GM12878 (cell line): ENCODE measurements at regions not wholly inside any gene's neighbourhood (a gene's known extent, or its start where the extent isn't known, plus 50 kb on each side); places are given as distances from the start of the nearest gene placed in this dataset.
A peak's percentile ranks its signal among the peaks of the same experiment; 100 is the strongest.

Experiments
- ASH2L ChIP-seq: fragments of 300-600, 200-600 bp; sonication (generic); IDR thresholded peaks from 2 replicates; pipeline ENCODE4 v1.6.1; 2017; ENCODE audit warnings: low read depth, mild to moderate bottlenecking, borderline replicate concordance
- CEBPB ChIP-seq, 2 experiments: fragments of 150-350 bp in 1 of 2; IDR thresholded peaks; 2 replicates each; pipeline ENCODE4 v1.6.1; 2012 to 2014; ENCODE audit warnings: low read depth in 2 of 2, low read length in 2 of 2, borderline replicate concordance in 1 of 2, inconsistent platforms in 1 of 2
- IKZF1 ChIP-seq: fragments of 450-650 bp; conservative IDR thresholded peaks from 2 replicates; pipeline ENCODE4 v1.6.1; 2017; ENCODE audit warnings: antibody characterized with exemption, mild to moderate bottlenecking
- JUND ChIP-seq: IDR thresholded peaks from 2 replicates; pipeline ENCODE4 v1.6.1; 2012; ENCODE audit warnings: low read depth, mild to moderate bottlenecking, low read length, improper control_type of control experiment, moderate library complexity
- NFIC ChIP-seq: IDR thresholded peaks from 2 replicates; pipeline ENCODE4 v1.6.1; 2012; ENCODE audit warnings: low read depth, mild to moderate bottlenecking, inconsistent platforms, low read length, moderate library complexity
- NR2C1 ChIP-seq: fragments of 450-650 bp; IDR thresholded peaks from 2 replicates; pipeline ENCODE4 v1.6.1; 2017; ENCODE audit warnings: antibody characterized with exemption, mild to moderate bottlenecking, moderate library complexity
- PML ChIP-seq: IDR thresholded peaks from 2 replicates; pipeline ENCODE4 v1.6.1; 2012; ENCODE audit warnings: low read length, inconsistent platforms
- RB1 ChIP-seq: fragments of 450-650 bp; formaldehyde crosslinking; IDR thresholded peaks from 2 replicates; pipeline ENCODE4 v1.6.1; 2017; ENCODE audit warnings: mild to moderate bottlenecking, borderline replicate concordance
- RCOR1 ChIP-seq: conservative IDR thresholded peaks from 2 replicates; pipeline ENCODE4 v1.6.1; 2012; ENCODE audit warnings: low read depth, low read length, improper control_type of control experiment
- RFX5 ChIP-seq: IDR thresholded peaks from 2 replicates; pipeline ENCODE4 v1.6.1; 2011; ENCODE audit warnings: low read depth, low read length, improper control_type of control experiment
- SMAD5 ChIP-seq: IDR thresholded peaks from 2 replicates; pipeline ENCODE4 v1.6.1; 2016; ENCODE audit warnings: antibody characterized with exemption, low read depth
- TF ChIP-seq, protein P1 (sequence below): fragments of 450-650 bp; formaldehyde crosslinking; IDR thresholded peaks from 2 replicates; pipeline ENCODE4 v1.4.0; 2022; ENCODE audit warnings: mild to moderate bottlenecking, moderate library complexity
- TF ChIP-seq, protein P2 (sequence below): IDR thresholded peaks from 2 replicates; pipeline ENCODE4 v1.6.1; 2011; ENCODE audit warnings: borderline replicate concordance, low read depth, mild to moderate bottlenecking, moderate library complexity, mixed read lengths, low read length; ENCODE audit not compliant: insufficient read depth; ENCODE audit errors: extremely low read length
- TF ChIP-seq, protein P3 (sequence below): fragments of 450-650 bp; conservative IDR thresholded peaks from 2 replicates; pipeline ENCODE4 v1.6.1; 2017; ENCODE audit warnings: mild to moderate bottlenecking, moderate library complexity
- TF ChIP-seq, protein P4 (sequence below): fragments of 450-650 bp; IDR thresholded peaks from 2 replicates; pipeline ENCODE4 v1.6.1; 2018; ENCODE audit warnings: borderline replicate concordance, mild to moderate bottlenecking; ENCODE audit not compliant: partially characterized antibody
- TF ChIP-seq, protein P5 (sequence below): fragments of 450-650 bp; IDR thresholded peaks from 2 replicates; pipeline ENCODE4 v1.6.1; 2016; ENCODE audit warnings: mild to moderate bottlenecking, moderate library complexity, borderline replicate concordance
- TF ChIP-seq, protein P6 (sequence below): IDR thresholded peaks from 2 replicates; pipeline ENCODE4 v1.6.1; 2012; ENCODE audit warnings: low read depth, low read length, improper control_type of control experiment

DNA sequence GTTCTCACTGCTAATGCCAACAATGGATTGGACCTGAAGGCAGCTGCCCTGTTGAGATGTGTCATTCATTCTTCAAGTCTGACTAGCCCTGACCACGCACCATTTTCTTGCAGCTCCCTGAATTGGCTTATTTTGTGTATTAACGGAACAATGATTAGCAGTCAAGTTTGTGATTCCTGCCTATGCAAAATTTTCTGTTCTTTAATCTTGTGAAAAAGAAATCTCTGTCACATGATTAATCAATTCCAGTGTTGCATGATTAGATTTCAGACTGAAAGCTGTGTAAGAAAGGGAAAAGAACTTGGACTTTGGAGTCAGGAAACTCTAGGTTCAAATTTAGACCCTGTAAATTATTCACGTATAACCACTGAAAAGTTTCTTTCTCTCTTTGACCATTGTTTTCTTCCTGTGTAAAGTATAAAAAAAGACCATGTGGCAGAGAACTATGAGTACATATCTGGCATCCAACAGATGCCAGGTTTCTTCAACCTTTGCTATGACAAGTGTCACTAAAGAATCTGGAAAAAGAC lies 64.5 kb upstream of the SLC10A2 start (continued):
- TF ChIP-seq, protein P1, sequence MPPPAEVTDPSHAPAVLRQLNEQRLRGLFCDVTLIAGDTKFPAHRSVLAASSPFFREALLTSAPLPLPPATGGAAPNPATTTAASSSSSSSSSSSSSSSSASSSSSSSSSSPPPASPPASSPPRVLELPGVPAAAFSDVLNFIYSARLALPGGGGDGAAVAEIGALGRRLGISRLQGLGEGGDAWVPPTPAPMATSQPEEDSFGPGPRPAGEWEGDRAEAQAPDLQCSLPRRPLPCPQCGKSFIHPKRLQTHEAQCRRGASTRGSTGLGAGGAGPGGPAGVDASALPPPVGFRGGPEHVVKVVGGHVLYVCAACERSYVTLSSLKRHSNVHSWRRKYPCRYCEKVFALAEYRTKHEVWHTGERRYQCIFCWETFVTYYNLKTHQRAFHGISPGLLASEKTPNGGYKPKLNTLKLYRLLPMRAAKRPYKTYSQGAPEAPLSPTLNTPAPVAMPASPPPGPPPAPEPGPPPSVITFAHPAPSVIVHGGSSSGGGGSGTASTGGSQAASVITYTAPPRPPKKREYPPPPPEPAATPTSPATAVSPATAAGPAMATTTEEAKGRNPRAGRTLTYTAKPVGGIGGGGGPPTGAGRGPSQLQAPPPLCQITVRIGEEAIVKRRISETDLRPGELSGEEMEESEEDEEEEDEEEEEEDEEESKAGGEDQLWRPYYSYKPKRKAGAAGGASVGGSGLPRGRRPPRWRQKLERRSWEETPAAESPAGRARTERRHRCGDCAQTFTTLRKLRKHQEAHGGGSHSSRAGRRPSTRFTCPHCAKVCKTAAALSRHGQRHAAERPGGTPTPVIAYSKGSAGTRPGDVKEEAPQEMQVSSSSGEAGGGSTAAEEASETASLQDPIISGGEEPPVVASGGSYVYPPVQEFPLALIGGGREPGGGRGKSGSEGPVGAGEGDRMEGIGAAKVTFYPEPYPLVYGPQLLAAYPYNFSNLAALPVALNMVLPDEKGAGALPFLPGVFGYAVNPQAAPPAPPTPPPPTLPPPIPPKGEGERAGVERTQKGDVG (CRISPR knock-in tag): no peak
- TF ChIP-seq IKZF1 (peak; percentile 91), NR2C1 (no peak), JUND (no peak), CEBPB (IDR thresholded peaks at IDR 0.05; ENCODE audit: borderline replicate concordance in 1 of 2, low read depth in 2 of 2, low read length in 2 of 2) (no peak), RB1 (no peak), RCOR1 (no peak), NFIC (peak; percentile 74), ASH2L (no peak), SMAD5 (no peak), PML (0 out of 2 replicates have a peak, but pooled peaks have one; percentile 29), RFX5 (no peak)
- TF ChIP-seq, protein P2, sequence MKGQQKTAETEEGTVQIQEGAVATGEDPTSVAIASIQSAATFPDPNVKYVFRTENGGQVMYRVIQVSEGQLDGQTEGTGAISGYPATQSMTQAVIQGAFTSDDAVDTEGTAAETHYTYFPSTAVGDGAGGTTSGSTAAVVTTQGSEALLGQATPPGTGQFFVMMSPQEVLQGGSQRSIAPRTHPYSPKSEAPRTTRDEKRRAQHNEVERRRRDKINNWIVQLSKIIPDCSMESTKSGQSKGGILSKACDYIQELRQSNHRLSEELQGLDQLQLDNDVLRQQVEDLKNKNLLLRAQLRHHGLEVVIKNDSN: no peak
- TF ChIP-seq, protein P3, sequence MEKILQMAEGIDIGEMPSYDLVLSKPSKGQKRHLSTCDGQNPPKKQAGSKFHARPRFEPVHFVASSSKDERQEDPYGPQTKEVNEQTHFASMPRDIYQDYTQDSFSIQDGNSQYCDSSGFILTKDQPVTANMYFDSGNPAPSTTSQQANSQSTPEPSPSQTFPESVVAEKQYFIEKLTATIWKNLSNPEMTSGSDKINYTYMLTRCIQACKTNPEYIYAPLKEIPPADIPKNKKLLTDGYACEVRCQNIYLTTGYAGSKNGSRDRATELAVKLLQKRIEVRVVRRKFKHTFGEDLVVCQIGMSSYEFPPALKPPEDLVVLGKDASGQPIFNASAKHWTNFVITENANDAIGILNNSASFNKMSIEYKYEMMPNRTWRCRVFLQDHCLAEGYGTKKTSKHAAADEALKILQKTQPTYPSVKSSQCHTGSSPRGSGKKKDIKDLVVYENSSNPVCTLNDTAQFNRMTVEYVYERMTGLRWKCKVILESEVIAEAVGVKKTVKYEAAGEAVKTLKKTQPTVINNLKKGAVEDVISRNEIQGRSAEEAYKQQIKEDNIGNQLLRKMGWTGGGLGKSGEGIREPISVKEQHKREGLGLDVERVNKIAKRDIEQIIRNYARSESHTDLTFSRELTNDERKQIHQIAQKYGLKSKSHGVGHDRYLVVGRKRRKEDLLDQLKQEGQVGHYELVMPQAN: no peak
- TF ChIP-seq, protein P4, sequence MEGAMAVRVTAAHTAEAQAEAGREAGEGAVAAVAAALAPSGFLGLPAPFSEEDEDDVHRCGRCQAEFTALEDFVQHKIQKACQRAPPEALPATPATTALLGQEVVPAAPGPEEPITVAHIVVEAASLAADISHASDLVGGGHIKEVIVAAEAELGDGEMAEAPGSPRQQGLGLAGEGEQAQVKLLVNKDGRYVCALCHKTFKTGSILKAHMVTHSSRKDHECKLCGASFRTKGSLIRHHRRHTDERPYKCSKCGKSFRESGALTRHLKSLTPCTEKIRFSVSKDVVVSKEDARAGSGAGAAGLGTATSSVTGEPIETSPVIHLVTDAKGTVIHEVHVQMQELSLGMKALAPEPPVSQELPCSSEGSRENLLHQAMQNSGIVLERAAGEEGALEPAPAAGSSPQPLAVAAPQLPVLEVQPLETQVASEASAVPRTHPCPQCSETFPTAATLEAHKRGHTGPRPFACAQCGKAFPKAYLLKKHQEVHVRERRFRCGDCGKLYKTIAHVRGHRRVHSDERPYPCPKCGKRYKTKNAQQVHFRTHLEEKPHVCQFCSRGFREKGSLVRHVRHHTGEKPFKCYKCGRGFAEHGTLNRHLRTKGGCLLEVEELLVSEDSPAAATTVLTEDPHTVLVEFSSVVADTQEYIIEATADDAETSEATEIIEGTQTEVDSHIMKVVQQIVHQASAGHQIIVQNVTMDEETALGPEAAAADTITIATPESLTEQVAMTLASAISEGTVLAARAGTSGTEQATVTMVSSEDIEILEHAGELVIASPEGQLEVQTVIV: no peak
- TF ChIP-seq, protein P5, sequence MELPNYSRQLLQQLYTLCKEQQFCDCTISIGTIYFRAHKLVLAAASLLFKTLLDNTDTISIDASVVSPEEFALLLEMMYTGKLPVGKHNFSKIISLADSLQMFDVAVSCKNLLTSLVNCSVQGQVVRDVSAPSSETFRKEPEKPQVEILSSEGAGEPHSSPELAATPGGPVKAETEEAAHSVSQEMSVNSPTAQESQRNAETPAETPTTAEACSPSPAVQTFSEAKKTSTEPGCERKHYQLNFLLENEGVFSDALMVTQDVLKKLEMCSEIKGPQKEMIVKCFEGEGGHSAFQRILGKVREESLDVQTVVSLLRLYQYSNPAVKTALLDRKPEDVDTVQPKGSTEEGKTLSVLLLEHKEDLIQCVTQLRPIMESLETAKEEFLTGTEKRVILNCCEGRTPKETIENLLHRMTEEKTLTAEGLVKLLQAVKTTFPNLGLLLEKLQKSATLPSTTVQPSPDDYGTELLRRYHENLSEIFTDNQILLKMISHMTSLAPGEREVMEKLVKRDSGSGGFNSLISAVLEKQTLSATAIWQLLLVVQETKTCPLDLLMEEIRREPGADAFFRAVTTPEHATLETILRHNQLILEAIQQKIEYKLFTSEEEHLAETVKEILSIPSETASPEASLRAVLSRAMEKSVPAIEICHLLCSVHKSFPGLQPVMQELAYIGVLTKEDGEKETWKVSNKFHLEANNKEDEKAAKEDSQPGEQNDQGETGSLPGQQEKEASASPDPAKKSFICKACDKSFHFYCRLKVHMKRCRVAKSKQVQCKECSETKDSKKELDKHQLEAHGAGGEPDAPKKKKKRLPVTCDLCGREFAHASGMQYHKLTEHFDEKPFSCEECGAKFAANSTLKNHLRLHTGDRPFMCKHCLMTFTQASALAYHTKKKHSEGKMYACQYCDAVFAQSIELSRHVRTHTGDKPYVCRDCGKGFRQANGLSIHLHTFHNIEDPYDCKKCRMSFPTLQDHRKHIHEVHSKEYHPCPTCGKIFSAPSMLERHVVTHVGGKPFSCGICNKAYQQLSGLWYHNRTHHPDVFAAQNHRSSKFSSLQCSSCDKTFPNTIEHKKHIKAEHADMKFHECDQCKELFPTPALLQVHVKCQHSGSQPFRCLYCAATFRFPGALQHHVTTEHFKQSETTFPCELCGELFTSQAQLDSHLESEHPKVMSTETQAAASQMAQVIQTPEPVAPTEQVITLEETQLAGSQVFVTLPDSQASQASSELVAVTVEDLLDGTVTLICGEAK: no peak
- TF ChIP-seq, protein P6, sequence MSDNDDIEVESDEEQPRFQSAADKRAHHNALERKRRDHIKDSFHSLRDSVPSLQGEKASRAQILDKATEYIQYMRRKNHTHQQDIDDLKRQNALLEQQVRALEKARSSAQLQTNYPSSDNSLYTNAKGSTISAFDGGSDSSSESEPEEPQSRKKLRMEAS: no peak
